ENCODE measurements at regions not wholly inside any gene's neighbourhood (a gene's known extent, or its start where the extent isn't known, plus 50 kb on each side); places are given as distances from the start of the nearest gene placed in this dataset.

GRCh38 chr5:116944183-116944582, 369.6 kb upstream of the SEMA6A start:
- ChIA-PET CTCF (no interaction called here), POLR2A (ENCODE audit: unreplicated experiment) (no interaction called here)
- no peaks in the 10 kb centered on the region for H3K9me3 ChIP-seq (ENCODE audit: insufficient read depth, low read depth)
- intact Hi-C loops (cut with micrococcal nuclease; ENCODE audit: unreplicated experiment), result no loop called here
- no peaks in the 10 kb centered on the region for H3K9me2 ChIP-seq (ENCODE audit: insufficient read depth)
- BruUV-seq (replicated peaks), result no TSS peak
- no peaks in the 10 kb centered on the region for H3K36me3 ChIP-seq (ENCODE audit: low read depth)
- H3K4me2 ChIP-seq, result no peak overlapping the region
- no peaks in the 10 kb centered on the region for H4K20me1 ChIP-seq (ENCODE audit: insufficient read depth)
- H3K4me3 ChIP-seq, result no peak overlapping the region
- DNase-seq, result no peak
- H3K79me2 ChIP-seq (ENCODE audit: low read depth), result no peaks in the 10 kb centered on the region
- no peaks in the 10 kb centered on the region for H3K4me1 ChIP-seq (replicated peaks; ENCODE audit: insufficient read depth)
- no peak overlapping the region for H3K27ac ChIP-seq
- no peak overlapping the region for H2AFZ ChIP-seq
- TF ChIP-seq CTCF (conservative IDR thresholded peaks at IDR 0.05) (no peak), EZH2 (IDR thresholded peaks at IDR 0.05; ENCODE audit: low read depth) (no peak)
- peaks cover 6% of the 10 kb centered on the region; the same call in 1 of the 2 replicates for H3K27me3 ChIP-seq (ENCODE audit: insufficient read depth, low read depth)
- H3F3A ChIP-seq (ENCODE audit: insufficient read depth, low read depth), result no peaks in the 10 kb centered on the region

- Histone ChIP-seq H3K27ac (no peak overlapping the region), H3K4me2 (no peak overlapping the region), H3K4me1 (replicated peaks; ENCODE audit: insufficient read depth) (no peaks in the 10 kb centered on the region), H3K9me2 (ENCODE audit: insufficient read depth) (no peaks in the 10 kb centered on the region), H3F3A (ENCODE audit: insufficient read depth, low read depth) (no peaks in the 10 kb centered on the region), H3K36me3 (ENCODE audit: low read depth) (no peaks in the 10 kb centered on the region), H3K4me3 (no peak overlapping the region), H3K79me2 (ENCODE audit: low read depth) (no peaks in the 10 kb centered on the region), H3K27me3 (ENCODE audit: insufficient read depth, low read depth) (peaks cover 6% of the 10 kb centered on the region; the same call in 1 of the 2 replicates), H3K9me3 (ENCODE audit: insufficient read depth, low read depth) (no peaks in the 10 kb centered on the region), H4K20me1 (ENCODE audit: insufficient read depth) (no peaks in the 10 kb centered on the region), H2AFZ (no peak overlapping the region)
- ChIA-PET CTCF (no interaction called here), POLR2A (ENCODE audit: unreplicated experiment) (no interaction called here)
- no TSS peak for BruUV-seq (replicated peaks)
- TF ChIP-seq EZH2 (IDR thresholded peaks at IDR 0.05; ENCODE audit: low read depth) (no peak), CTCF (conservative IDR thresholded peaks at IDR 0.05) (no peak)
- intact Hi-C loops (cut with micrococcal nuclease; ENCODE audit: unreplicated experiment), result no loop called here
- no peak for DNase-seq
Measured at GRCh38 chr5:116942622-116943021, 368.0 kb upstream of the SEMA6A start.

- no peak for DNase-seq
- CTCF ChIA-PET, result no interaction called here
- H4K20me1 ChIP-seq (ENCODE audit: insufficient read depth), result no peaks in the 10 kb centered on the region
- TF ChIP-seq CTCF (conservative IDR thresholded peaks at IDR 0.05) (no peak), EZH2 (IDR thresholded peaks at IDR 0.05; ENCODE audit: low read depth) (no peak)
- no TSS peak for BruUV-seq (replicated peaks)
- H3K9me2 ChIP-seq (ENCODE audit: insufficient read depth), result no peaks in the 10 kb centered on the region
- H3K27me3 ChIP-seq (ENCODE audit: insufficient read depth, low read depth), result no peaks in the 10 kb centered on the region; the same call in 1 of the 2 replicates
- H3K36me3 ChIP-seq (ENCODE audit: low read depth), result no peaks in the 10 kb centered on the region
- no peaks in the 10 kb centered on the region for H3F3A ChIP-seq (ENCODE audit: insufficient read depth, low read depth)
- no peaks in the 10 kb centered on the region for H3K4me1 ChIP-seq (replicated peaks; ENCODE audit: insufficient read depth)
- H3K9me3 ChIP-seq (ENCODE audit: insufficient read depth, low read depth), result no peaks in the 10 kb centered on the region
- intact Hi-C loops (cut with micrococcal nuclease; ENCODE audit: unreplicated experiment), result no loop called here
- H3K27ac ChIP-seq, result no peak overlapping the region
- no peak overlapping the region for H3K4me3 ChIP-seq
- no peak overlapping the region for H3K4me2 ChIP-seq
- POLR2A ChIA-PET (ENCODE audit: unreplicated experiment), result no interaction called here
- no peak overlapping the region for H2AFZ ChIP-seq
- no peaks in the 10 kb centered on the region for H3K79me2 ChIP-seq (ENCODE audit: low read depth)
Measured at GRCh38 chr5:116939641-116940040, 365.0 kb upstream of the SEMA6A start.
